Tibial nerve (tissue), 4 donors: ENCODE measurements at regions not wholly inside any gene's neighbourhood (a gene's known extent, or its start where the extent isn't known, plus 50 kb on each side); places are given as distances from the start of the nearest gene placed in this dataset.
"Not testable (repeated sequence)": the region's sequence is repeated elsewhere in the genome, so short reads cannot be mapped to it uniquely, and the experiment has no call there.

ENCODE experiments used
- DNase-seq, 2 donors: peaks; one replicate each; pipeline ENCODE4 v3.0.0-alpha.2; 2019; ENCODE audit warnings: low spot score in 2 of 2
- H3K27ac ChIP-seq, 4 donors: fragments of 200-600 bp; sonication (generic) in 3 of 4; one replicate each; pipeline ENCODE4 v1.5.1; 2017 to 2019; ENCODE audit warnings: mild to moderate bottlenecking in 1 of 4
- H3K27me3 ChIP-seq, 2 donors: fragments of 200-600 bp; sonication (generic) in 1 of 2; one replicate each; pipeline versions ENCODE4 v1.5.1 to v1.6.0; 2017 to 2019
- H3K36me3 ChIP-seq, 3 donors: fragments of 200-600 bp; sonication (generic); one replicate each; pipeline ENCODE4 v1.5.1; 2018 to 2019
- H3K4me1 ChIP-seq, 4 donors: fragments of 200-600 bp; sonication (generic) in 3 of 4; one replicate each; pipeline ENCODE4 v1.5.1; 2017 to 2019
- H3K4me3 ChIP-seq, 4 donors: fragments of 200-600 bp; sonication (generic) in 3 of 4; one replicate each; pipeline ENCODE4 v1.5.1; 2017 to 2019; ENCODE audit warnings: mild to moderate bottlenecking in 1 of 4, moderate library complexity in 1 of 4
- H3K9me3 ChIP-seq, 4 donors: fragments of 200-600 bp; sonication (generic) in 3 of 4; one replicate each; pipeline ENCODE4 v1.5.1; 2017 to 2019
- CTCF ChIP-seq, 5 experiments: fragments of 200-600 bp in 3 of 5; fragments of 450-650 bp in 2 of 5; sonication (generic) in 3 of 5; IDR thresholded peaks; one replicate each; pipeline ENCODE4 v1.5.1; 2016 to 2019; ENCODE audit warnings: antibody characterized with exemption in 5 of 5, mild to moderate bottlenecking in 3 of 5, moderate library complexity in 2 of 5
- EP300 ChIP-seq, 2 donors: sonication (generic); formaldehyde crosslinking; IDR thresholded peaks; one replicate each; pipeline ENCODE4 v1.6.1; 2017; ENCODE audit warnings: antibody characterized with exemption in 2 of 2, mild to moderate bottlenecking in 1 of 2
- POLR2A ChIP-seq, 2 donors: fragments of 450-650 bp; IDR thresholded peaks; one replicate each; pipeline ENCODE4 v1.6.1; 2017; ENCODE audit warnings: antibody characterized with exemption in 2 of 2, mild to moderate bottlenecking in 2 of 2, moderate library complexity in 2 of 2
- WGBS, 2 donors: methylation state at CpG; one replicate each; pipeline ENCODE4 v1.1.5; 2018; 5-methylcytosine and 5-hydroxymethylcytosine counted together

GRCh38 chr6:27854421-27854820 is 57.8 kb downstream of the OR2B2 start:
- 64 to 92% methylated on average over 1 of the region's 1 CpG for WGBS, 2 donors
- no peak overlapping the region for H3K27ac ChIP-seq
- TF ChIP-seq POLR2A (IDR thresholded peaks at IDR 0.05): no peak
- no peak for TF ChIP-seq EP300 (IDR thresholded peaks at IDR 0.05)
- TF ChIP-seq CTCF (IDR thresholded peaks at IDR 0.05): no peak

GRCh38 chr6:27851440-27851839 is 60.8 kb downstream of the OR2B2 start:
- H3K4me1 ChIP-seq: no peaks in the 10 kb centered on the region
- TF ChIP-seq EP300 (IDR thresholded peaks at IDR 0.05) (no peak), CTCF (IDR thresholded peaks at IDR 0.05) (no peak)

More at GRCh38 chr6:27854421-27854820, 57.8 kb downstream of the OR2B2 start:
- H3K4me1 ChIP-seq: no peaks in the 10 kb centered on the region
- DNase-seq: no peak
- H3K4me3 ChIP-seq: no peak overlapping the region
- H3K27me3 ChIP-seq: peaks cover 0 to 2% of the 10 kb centered on the region in 2 donors
- no peaks in the 10 kb centered on the region for H3K9me3 ChIP-seq
- no peaks in the 10 kb centered on the region for H3K36me3 ChIP-seq

GRCh38 chr6:27849001-27849400 is 63.2 kb downstream of the OR2B2 start:
- peaks cover 0 to 11% (median 0%) of the 10 kb centered on the region in 3 donors for H3K36me3 ChIP-seq
- H3K27me3 ChIP-seq, H3K27ac ChIP-seq, H3K4me1 ChIP-seq, H3K4me3 ChIP-seq, H3K9me3 ChIP-seq, DNase-seq: not testable (repeated sequence)
- WGBS, 2 donors: 95% methylated on average over 9 of the region's 9 CpGs

More at GRCh38 chr6:27851440-27851839, 60.8 kb downstream of the OR2B2 start:
- Histone ChIP-seq H3K9me3 (no peaks in the 10 kb centered on the region), H3K36me3 (no peaks in the 10 kb centered on the region), H3K27ac (no peak overlapping the region), H3K27me3 (peaks cover 0 to 4% of the 10 kb centered on the region in 2 donors), H3K4me3 (no peak overlapping the region)
- DNase-seq: no peak

- WGBS, 2 donors: 81 to 83% methylated on average over 3 of the region's 3 CpGs
- no peak overlapping the region for H3K4me3 ChIP-seq
- no peaks in the 10 kb centered on the region for H3K9me3 ChIP-seq
- TF ChIP-seq CTCF (IDR thresholded peaks at IDR 0.05): no peak
- TF ChIP-seq POLR2A (IDR thresholded peaks at IDR 0.05): no peak
- no peak for TF ChIP-seq EP300 (IDR thresholded peaks at IDR 0.05)
- H3K27ac ChIP-seq: no peak overlapping the region
- peaks cover 0 to 11% (median 0%) of the 10 kb centered on the region in 3 donors for H3K36me3 ChIP-seq
- no peak for DNase-seq
- H3K27me3 ChIP-seq: peaks cover 0 to 4% of the 10 kb centered on the region in 2 donors
- no peaks in the 10 kb centered on the region for H3K4me1 ChIP-seq
These were observed 64.5 kb downstream of the OR2B2 start for GRCh38 chr6:27847706-27848105.

GRCh38 chr6:27840572-27840971 is 71.6 kb downstream of the OR2B2 start:
- Histone ChIP-seq H3K27ac (no peak overlapping the region), H3K27me3 (no peaks in the 10 kb centered on the region), H3K9me3 (no peaks in the 10 kb centered on the region), H3K36me3 (peaks cover 0 to 7% (median 0%) of the 10 kb centered on the region in 3 donors), H3K4me1 (peaks cover 0 to 22% (median 6%) of the 10 kb centered on the region in 4 donors), H3K4me3 (no peak overlapping the region)
- TF ChIP-seq CTCF (IDR thresholded peaks at IDR 0.05): no peak
- DNase-seq: no peak
- WGBS, 2 donors: 97 to 98% methylated on average over 3 of the region's 3 CpGs
